Fibroblast of lung (primary cell): ENCODE measurements at regions not wholly inside any gene's neighbourhood (a gene's known extent, or its start where the extent isn't known, plus 50 kb on each side); places are given as distances from the start of the nearest gene placed in this dataset.
A peak's percentile ranks its signal among the peaks of the same experiment; 100 is the strongest.

Experiments used
- DNase-seq, 2 donors: peaks; one replicate each; pipeline versions ENCODE4 v3.0.0 to v3.0.0-alpha.2; 2010; ENCODE audit warnings: low read depth in 2 of 2
- H2AFZ ChIP-seq: 2 replicates; pipeline ENCODE4 v1.5.1; 2012; ENCODE audit warnings: low read length, control low read depth, inconsistent platforms
- H3K27ac ChIP-seq: 2 replicates; pipeline ENCODE4 v1.5.1; 2011; ENCODE audit warnings: low read length, control low read depth; ENCODE audit not compliant: insufficient read depth
- H3K27me3 ChIP-seq: 2 replicates; pipeline ENCODE4 v1.5.1; 2011; ENCODE audit warnings: mild to moderate bottlenecking, low read length; ENCODE audit not compliant: control insufficient read depth, insufficient read depth
- H3K36me3 ChIP-seq: 2 replicates; pipeline ENCODE4 v1.5.1; 2011; ENCODE audit warnings: low read length; ENCODE audit not compliant: control insufficient read depth, insufficient read depth
- H3K4me1 ChIP-seq: 2 replicates; pipeline ENCODE4 v1.5.1; 2011; ENCODE audit warnings: low read length; ENCODE audit not compliant: control insufficient read depth, insufficient read depth; ENCODE audit errors: extremely low read depth
- H3K4me2 ChIP-seq: 2 replicates; pipeline ENCODE4 v1.5.1; 2011; ENCODE audit warnings: low read length, control low read depth; ENCODE audit not compliant: insufficient read depth; ENCODE audit errors: extremely low read depth
- H3K4me3 ChIP-seq, 4 experiments: fragments of 200-600 bp in 1 of 4; sonication (generic) in 1 of 4; replicated peaks in 1 of 4; 2 replicates each; pipeline ENCODE4 v1.5.1; 2011 to 2016; ENCODE audit warnings: low read length in 4 of 4, low read depth in 3 of 4, mild to moderate bottlenecking in 3 of 4, control low read depth in 2 of 4, inconsistent platforms in 1 of 4, mixed read lengths in 1 of 4; ENCODE audit not compliant: insufficient read depth in 1 of 4; ENCODE audit errors: control extremely low read depth in 1 of 4
- H3K79me2 ChIP-seq: 2 replicates; pipeline ENCODE4 v1.5.1; 2012; ENCODE audit warnings: mild to moderate bottlenecking, low read length, inconsistent platforms; ENCODE audit not compliant: control insufficient read depth, insufficient read depth
- H3K9ac ChIP-seq: 2 replicates; pipeline ENCODE4 v1.5.1; 2011; ENCODE audit warnings: mild to moderate bottlenecking, low read length, control low read depth; ENCODE audit not compliant: insufficient read depth
- H3K9me3 ChIP-seq: 2 replicates; pipeline ENCODE4 v1.5.1; 2012; ENCODE audit warnings: low read depth, low read length; ENCODE audit not compliant: control insufficient read depth, insufficient read depth
- H4K20me1 ChIP-seq: 2 replicates; pipeline ENCODE4 v1.5.1; 2011; ENCODE audit warnings: low read length; ENCODE audit not compliant: control insufficient read depth, insufficient read depth; ENCODE audit errors: extremely low read depth
- CTCF ChIP-seq, 2 donors: IDR thresholded peaks in 1 of 2; conservative IDR thresholded peaks in 1 of 2; 1 replicate in 1 of 2; 2 replicates in 1 of 2; pipeline ENCODE4 v1.5.1; 2011 to 2012; ENCODE audit warnings: low read length in 2 of 2, control low read depth in 1 of 2, inconsistent platforms in 1 of 2, low read depth in 1 of 2, mild to moderate bottlenecking in 1 of 2
- EZH2 ChIP-seq: IDR thresholded peaks from 2 replicates; pipeline ENCODE4 v1.5.1; 2012; ENCODE audit warnings: low read length, control low read depth, mild to moderate bottlenecking; ENCODE audit errors: missing control alignments

GRCh38 chr4:164239433-164239832, 514.5 kb upstream of the SMIM31 start:
- Histone ChIP-seq H3K4me2 (no peak overlapping the region), H2AFZ (no peak overlapping the region), H3K27ac (no peak overlapping the region), H3K79me2 (no peaks in the 10 kb centered on the region), H3K4me3 (no peak overlapping the region), H3K36me3 (no peaks in the 10 kb centered on the region), H3K27me3 (no peaks in the 10 kb centered on the region), H3K9ac (no peak overlapping the region), H3K9me3 (no peaks in the 10 kb centered on the region), H4K20me1 (no peaks in the 10 kb centered on the region), H3K4me1 (no peaks in the 10 kb centered on the region)
- no peak for TF ChIP-seq CTCF (conservative IDR thresholded peaks at IDR 0.05 in 1 of 2, IDR thresholded peaks at IDR 0.05 in 1 of 2; ENCODE audit: low read depth in 1 of 2, low read length in 2 of 2)
- TF ChIP-seq EZH2: no peak
- no peak for DNase-seq

DNA sequence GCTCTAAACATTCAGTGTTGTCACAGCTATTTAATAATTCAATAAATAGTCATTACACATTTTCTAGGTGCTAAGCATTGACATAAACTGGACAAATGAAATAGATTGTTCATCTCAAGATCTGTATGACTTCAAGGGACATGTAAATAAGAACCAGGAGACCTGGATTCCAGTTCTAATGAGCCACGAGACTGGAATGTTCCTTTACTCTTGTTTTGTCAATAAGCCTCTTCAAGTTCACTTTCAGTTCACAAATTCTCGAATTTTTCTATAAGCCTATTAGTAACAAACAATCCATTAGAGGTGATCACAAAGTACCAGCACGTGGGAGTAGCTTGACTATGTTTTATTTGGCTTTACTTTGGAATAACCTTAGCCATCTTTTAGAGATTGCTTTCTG, 514.0 kb upstream of the SMIM31 start:
- no peak for TF ChIP-seq EZH2
- no peak for TF ChIP-seq CTCF (conservative IDR thresholded peaks at IDR 0.05 in 1 of 2, IDR thresholded peaks at IDR 0.05 in 1 of 2; ENCODE audit: low read depth in 1 of 2, low read length in 2 of 2)
- Histone ChIP-seq H2AFZ (no peak overlapping the region), H3K27ac (no peak overlapping the region), H3K79me2 (no peaks in the 10 kb centered on the region), H4K20me1 (no peaks in the 10 kb centered on the region), H3K4me3 (no peak overlapping the region), H3K27me3 (no peaks in the 10 kb centered on the region), H3K9ac (no peak overlapping the region), H3K4me1 (no peaks in the 10 kb centered on the region), H3K36me3 (no peaks in the 10 kb centered on the region), H3K4me2 (no peak overlapping the region), H3K9me3 (no peaks in the 10 kb centered on the region)
- peak in 1 of 2 donors; percentile 35 for DNase-seq

GRCh38 chr4:164251257-164251656, 502.7 kb upstream of the SMIM31 start:
- H3K79me2 ChIP-seq: no peaks in the 10 kb centered on the region
- no peaks in the 10 kb centered on the region for H3K36me3 ChIP-seq
- H3K9me3 ChIP-seq: no peaks in the 10 kb centered on the region
- no peak overlapping the region for H3K4me2 ChIP-seq
- no peak for DNase-seq
- H3K4me3 ChIP-seq: no peak overlapping the region
- no peaks in the 10 kb centered on the region for H3K4me1 ChIP-seq
- no peak overlapping the region for H3K9ac ChIP-seq
- H3K27me3 ChIP-seq: no peaks in the 10 kb centered on the region
- H4K20me1 ChIP-seq: no peaks in the 10 kb centered on the region
- TF ChIP-seq EZH2 (no peak), CTCF (conservative IDR thresholded peaks at IDR 0.05 in 1 of 2, IDR thresholded peaks at IDR 0.05 in 1 of 2; ENCODE audit: low read depth in 1 of 2, low read length in 2 of 2) (no peak)
- no peak overlapping the region for H3K27ac ChIP-seq
- H2AFZ ChIP-seq: no peak overlapping the region
